Sigmoid colon (tissue), 4 donors: ENCODE measurements at regions not wholly inside any gene's neighbourhood (a gene's known extent, or its start where the extent isn't known, plus 50 kb on each side); places are given as distances from the start of the nearest gene placed in this dataset.

Experiments used
- CTCF ChIP-seq, 4 experiments: fragments of 450-650 bp in 3 of 4; fragments of 200-600 bp in 1 of 4; IDR thresholded peaks; one replicate each; pipeline ENCODE4 v1.5.1; 2016 to 2019; ENCODE audit warnings: antibody characterized with exemption in 4 of 4, mild to moderate bottlenecking in 3 of 4, moderate library complexity in 2 of 4
- POLR2AphosphoS5 ChIP-seq, 4 donors: sonication (generic); formaldehyde crosslinking; IDR thresholded peaks; one replicate each; pipeline ENCODE4 v1.6.1; 2017; ENCODE audit warnings: antibody characterized with exemption in 4 of 4

GRCh38 chr4:38454284-38454683 is 209.7 kb upstream of the KLF3 start:
- TF ChIP-seq CTCF (IDR thresholded peaks at IDR 0.05) = no peak
- no peak for TF ChIP-seq POLR2AphosphoS5 (IDR thresholded peaks at IDR 0.05)
